ENCODE measurements at regions not wholly inside any gene's neighbourhood (a gene's known extent, or its start where the extent isn't known, plus 50 kb on each side); places are given as distances from the start of the nearest gene placed in this dataset.

DNA sequence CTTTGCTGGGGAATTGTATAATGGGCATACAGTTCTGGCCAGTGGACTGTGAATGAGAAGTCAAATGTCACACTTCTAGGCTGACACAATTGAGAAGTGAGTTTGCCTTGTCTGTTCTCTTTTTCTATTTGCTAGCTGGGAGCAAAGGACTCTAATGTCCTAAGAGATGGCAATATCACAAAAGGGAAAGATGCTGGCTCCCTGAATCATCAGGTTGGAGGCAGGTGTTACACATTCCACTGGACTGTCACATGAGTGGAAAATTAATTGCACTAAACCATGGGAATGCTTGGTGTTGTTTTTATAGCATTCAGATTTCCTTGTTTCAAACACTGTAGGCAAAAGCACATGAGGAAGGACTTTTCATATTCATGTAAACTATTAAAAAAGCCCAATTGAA is 388.3 kb downstream of the ADAM29 start:
- intact Hi-C loops (cut with DNase I; ENCODE audit: low total_unique reads): no loop called here
- DNase-seq (no peak), ATAC-seq (no peak)
- Histone ChIP-seq H3K4me1 (no peaks in the 10 kb centered on the region), H3K36me3 (no peaks in the 10 kb centered on the region), H3K9me3 (no peaks in the 10 kb centered on the region), H3K4me3 (no peak overlapping the region), H3K27me3 (no peaks in the 10 kb centered on the region), H3K27ac (no peak overlapping the region)
- TF ChIP-seq, protein P1, sequence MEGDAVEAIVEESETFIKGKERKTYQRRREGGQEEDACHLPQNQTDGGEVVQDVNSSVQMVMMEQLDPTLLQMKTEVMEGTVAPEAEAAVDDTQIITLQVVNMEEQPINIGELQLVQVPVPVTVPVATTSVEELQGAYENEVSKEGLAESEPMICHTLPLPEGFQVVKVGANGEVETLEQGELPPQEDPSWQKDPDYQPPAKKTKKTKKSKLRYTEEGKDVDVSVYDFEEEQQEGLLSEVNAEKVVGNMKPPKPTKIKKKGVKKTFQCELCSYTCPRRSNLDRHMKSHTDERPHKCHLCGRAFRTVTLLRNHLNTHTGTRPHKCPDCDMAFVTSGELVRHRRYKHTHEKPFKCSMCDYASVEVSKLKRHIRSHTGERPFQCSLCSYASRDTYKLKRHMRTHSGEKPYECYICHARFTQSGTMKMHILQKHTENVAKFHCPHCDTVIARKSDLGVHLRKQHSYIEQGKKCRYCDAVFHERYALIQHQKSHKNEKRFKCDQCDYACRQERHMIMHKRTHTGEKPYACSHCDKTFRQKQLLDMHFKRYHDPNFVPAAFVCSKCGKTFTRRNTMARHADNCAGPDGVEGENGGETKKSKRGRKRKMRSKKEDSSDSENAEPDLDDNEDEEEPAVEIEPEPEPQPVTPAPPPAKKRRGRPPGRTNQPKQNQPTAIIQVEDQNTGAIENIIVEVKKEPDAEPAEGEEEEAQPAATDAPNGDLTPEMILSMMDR (IDR thresholded peaks at IDR 0.05 in 4 of 5, conservative IDR thresholded peaks at IDR 0.05 in 1 of 5): no peak
- no peak for TF ChIP-seq POLR2A (IDR thresholded peaks at IDR 0.05)
- in situ Hi-C loops (cut with MboI; ENCODE audit: low sequenced_read_pairs in 4 of 4): no loop called here

DNA sequence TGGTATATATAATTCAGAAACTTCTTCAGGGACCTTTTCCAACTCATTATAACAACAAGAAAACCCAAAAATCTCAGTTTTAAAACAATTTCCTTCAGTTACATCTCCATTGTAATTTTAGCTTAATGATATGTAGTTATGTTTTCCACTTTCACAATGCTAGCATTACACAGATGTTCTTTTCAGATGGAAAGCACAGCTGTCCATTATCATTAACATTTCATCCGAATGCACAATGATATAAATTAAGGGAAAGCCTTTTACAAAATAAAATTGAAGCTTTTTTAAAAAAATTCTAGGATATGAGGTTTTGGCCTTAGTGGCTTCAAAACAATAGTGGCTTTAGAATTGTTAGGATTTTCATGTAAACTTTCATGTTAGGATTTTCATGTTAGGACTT is 389.2 kb downstream of the ADAM29 start:
- no peak for DNase-seq
- no peak for ATAC-seq
- intact Hi-C loops (cut with DNase I; ENCODE audit: low total_unique reads) (no loop called here), in situ Hi-C loops (cut with MboI; ENCODE audit: low sequenced_read_pairs in 4 of 4) (no loop called here)
- TF ChIP-seq POLR2A (IDR thresholded peaks at IDR 0.05): no peak
- TF ChIP-seq, protein P1 (IDR thresholded peaks at IDR 0.05 in 4 of 5, conservative IDR thresholded peaks at IDR 0.05 in 1 of 5): no peak
- no peak overlapping the region for H3K4me3 ChIP-seq
- no peaks in the 10 kb centered on the region for H3K36me3 ChIP-seq
- no peaks in the 10 kb centered on the region for H3K9me3 ChIP-seq
- H3K4me1 ChIP-seq: no peaks in the 10 kb centered on the region
- H3K27me3 ChIP-seq: no peaks in the 10 kb centered on the region
- no peak overlapping the region for H3K27ac ChIP-seq

DNA sequence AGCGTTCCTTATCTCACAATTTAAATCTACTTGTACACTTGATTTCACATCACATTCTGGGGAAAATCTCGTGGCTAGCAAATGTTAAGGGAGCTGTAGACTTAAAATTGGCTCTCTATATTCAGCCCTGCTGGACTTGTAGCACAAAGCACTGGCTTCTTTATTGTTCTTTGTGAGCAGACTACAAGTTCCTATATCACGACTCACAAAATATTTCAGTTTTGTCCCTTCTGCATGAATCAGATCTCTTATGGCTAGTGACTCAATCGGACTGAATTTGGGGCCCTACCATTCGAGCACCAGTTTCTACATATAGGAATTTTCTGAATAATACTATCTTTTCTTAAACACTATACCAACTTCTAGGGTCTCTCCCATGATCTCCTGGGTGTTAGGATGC is 390.1 kb downstream of the ADAM29 start:
- Histone ChIP-seq H3K4me1 (no peaks in the 10 kb centered on the region), H3K9me3 (no peaks in the 10 kb centered on the region), H3K27ac (no peak overlapping the region), H3K4me3 (no peak overlapping the region), H3K36me3 (no peaks in the 10 kb centered on the region), H3K27me3 (no peaks in the 10 kb centered on the region)
- no peak for TF ChIP-seq POLR2A (IDR thresholded peaks at IDR 0.05)
- DNase-seq (no peak), ATAC-seq (no peak)
- in situ Hi-C loops (cut with MboI; ENCODE audit: low sequenced_read_pairs in 4 of 4) (no loop called here), intact Hi-C loops (cut with DNase I; ENCODE audit: low total_unique reads) (no loop called here)

DNA sequence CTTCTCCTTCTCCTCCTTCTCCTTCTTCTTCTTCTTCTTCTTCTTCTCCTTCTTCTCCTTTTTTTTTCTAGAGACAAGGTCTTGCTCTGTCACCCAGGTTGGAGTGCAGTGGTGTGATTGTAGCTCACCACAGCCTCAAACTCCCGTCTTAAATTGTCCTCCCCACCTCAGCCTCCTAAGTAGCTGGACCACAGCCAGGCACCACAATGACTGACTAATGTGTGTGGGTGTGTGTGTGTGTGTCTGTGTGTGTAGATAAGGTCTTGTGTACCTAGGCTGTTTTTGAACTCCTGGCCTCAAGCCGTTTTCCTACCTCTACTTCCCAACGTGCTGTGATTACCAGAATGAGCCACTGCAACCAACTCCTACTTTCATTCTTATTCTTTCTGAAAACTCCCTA is 390.9 kb downstream of the ADAM29 start:
- ATAC-seq: no peak
- H3K4me3 ChIP-seq: no peak overlapping the region
- H3K36me3 ChIP-seq: no peaks in the 10 kb centered on the region
- H3K27ac ChIP-seq: no peak overlapping the region
- no peak for DNase-seq
- H3K27me3 ChIP-seq: no peaks in the 10 kb centered on the region
- no peak for TF ChIP-seq POLR2A (IDR thresholded peaks at IDR 0.05)
- TF ChIP-seq, protein P1 (IDR thresholded peaks at IDR 0.05 in 4 of 5, conservative IDR thresholded peaks at IDR 0.05 in 1 of 5): no peak
- intact Hi-C loops (cut with DNase I; ENCODE audit: low total_unique reads) (no loop called here), in situ Hi-C loops (cut with MboI; ENCODE audit: low sequenced_read_pairs in 4 of 4) (no loop called here)
- H3K9me3 ChIP-seq: no peaks in the 10 kb centered on the region
- H3K4me1 ChIP-seq: no peaks in the 10 kb centered on the region

DNA sequence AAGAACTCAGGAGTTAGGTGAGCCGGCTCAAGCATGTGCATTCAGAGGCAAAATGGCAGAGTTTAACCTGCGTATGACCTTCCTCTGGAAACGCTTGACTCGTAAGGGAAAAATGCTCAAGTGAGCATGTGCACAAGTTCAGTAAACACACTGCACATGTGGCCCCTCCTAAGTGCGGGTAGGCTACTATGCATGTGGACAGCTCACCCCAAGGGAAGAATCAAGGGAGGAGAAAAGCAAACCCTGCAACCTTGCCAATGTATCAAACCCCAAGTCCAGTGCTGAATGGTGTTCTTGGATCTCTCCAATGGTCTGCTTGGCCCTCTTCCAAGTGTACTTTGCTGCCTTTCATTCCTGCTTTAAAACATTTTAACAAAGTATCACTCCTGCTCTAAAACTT is 407.1 kb downstream of the ADAM29 start:
- no peak for TF ChIP-seq POLR2A (IDR thresholded peaks at IDR 0.05)
- TF ChIP-seq, protein P1 (IDR thresholded peaks at IDR 0.05 in 4 of 5, conservative IDR thresholded peaks at IDR 0.05 in 1 of 5): no peak
- ATAC-seq (no peak), DNase-seq (no peak)
- Histone ChIP-seq H3K36me3 (no peaks in the 10 kb centered on the region), H3K9me3 (no peaks in the 10 kb centered on the region), H3K27me3 (no peaks in the 10 kb centered on the region), H3K4me1 (no peaks in the 10 kb centered on the region), H3K4me3 (no peak overlapping the region), H3K27ac (no peak overlapping the region)
- intact Hi-C loops (cut with DNase I; ENCODE audit: low total_unique reads): no loop called here
- in situ Hi-C loops (cut with MboI; ENCODE audit: low sequenced_read_pairs in 4 of 4): no loop called here

All from gastrocnemius medialis (tissue), 4 donors.